ENCODE measurements at regions not wholly inside any gene's neighbourhood (a gene's known extent, or its start where the extent isn't known, plus 50 kb on each side); places are given as distances from the start of the nearest gene placed in this dataset.

- no peak for DNase-seq
Measured at GRCh38 chr12:27907766-27908165, 64.8 kb downstream of the PTHLH start.

DNA sequence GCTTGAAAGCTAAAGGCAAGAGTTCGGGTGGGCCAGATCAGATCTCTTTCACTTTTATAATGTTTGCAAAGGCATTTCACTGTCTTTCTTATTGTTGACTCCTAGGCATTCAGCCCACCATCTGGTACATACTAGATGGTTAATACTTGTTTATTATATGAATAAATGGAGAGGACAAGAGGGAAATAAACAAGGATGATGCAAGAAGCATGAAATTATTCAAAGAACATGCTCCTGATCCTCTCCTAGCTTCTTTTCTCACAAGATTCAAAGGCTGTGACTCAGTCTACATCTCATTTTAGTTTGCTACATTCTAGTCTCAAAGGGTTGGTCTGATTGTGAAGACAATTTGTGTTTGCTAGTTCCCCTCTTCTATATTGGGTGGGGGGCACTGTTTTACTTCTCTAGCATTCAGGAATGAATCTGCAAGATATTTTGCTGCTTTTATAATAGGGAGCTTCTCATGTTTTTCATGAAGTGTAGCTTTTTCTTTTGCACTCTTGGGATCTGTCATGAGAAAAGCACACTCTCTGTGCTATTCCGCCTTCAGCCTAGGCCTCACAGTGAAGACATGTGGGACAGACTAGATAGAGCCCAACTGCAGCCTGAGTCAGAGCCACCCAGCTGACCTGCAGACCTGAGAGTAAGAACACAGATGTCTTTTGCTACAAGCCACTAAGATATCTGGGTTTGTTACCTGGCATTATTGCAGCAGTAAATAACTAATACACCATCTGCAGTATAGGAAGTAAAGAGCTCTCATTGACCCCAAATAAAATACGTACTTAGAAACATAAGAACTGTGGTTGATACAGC lies 65.7 kb downstream of the PTHLH start:
- no peak for DNase-seq

- DNase-seq: no peak
Measured at GRCh38 chr12:27906127-27906500, 66.4 kb downstream of the PTHLH start.

GRCh38 chr12:27905285-27906126 lies 67.0 kb downstream of the PTHLH start:
- no peak for DNase-seq

GRCh38 chr12:27902651-27903050 lies 69.9 kb downstream of the PTHLH start:
- no peak for DNase-seq

DNA sequence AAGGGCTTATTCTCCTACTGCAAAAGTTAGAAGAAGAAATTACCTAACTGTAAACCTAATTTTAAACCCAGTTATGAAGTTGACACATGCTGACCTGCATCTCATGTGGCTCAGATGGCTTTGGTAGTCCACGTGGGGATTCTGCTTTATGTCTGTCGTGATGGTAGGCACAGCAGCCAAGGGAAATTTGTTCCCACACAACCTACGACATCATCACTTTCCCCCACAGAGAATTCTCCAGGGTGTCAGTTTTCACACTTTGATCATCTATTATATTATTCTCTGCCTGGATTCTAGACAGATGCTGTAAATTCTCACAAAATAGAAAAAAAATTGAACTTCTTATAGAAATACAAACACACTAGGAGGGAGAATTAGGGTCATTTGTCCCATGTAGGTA lies 70.6 kb downstream of the PTHLH start:
- no peak for DNase-seq

DNA sequence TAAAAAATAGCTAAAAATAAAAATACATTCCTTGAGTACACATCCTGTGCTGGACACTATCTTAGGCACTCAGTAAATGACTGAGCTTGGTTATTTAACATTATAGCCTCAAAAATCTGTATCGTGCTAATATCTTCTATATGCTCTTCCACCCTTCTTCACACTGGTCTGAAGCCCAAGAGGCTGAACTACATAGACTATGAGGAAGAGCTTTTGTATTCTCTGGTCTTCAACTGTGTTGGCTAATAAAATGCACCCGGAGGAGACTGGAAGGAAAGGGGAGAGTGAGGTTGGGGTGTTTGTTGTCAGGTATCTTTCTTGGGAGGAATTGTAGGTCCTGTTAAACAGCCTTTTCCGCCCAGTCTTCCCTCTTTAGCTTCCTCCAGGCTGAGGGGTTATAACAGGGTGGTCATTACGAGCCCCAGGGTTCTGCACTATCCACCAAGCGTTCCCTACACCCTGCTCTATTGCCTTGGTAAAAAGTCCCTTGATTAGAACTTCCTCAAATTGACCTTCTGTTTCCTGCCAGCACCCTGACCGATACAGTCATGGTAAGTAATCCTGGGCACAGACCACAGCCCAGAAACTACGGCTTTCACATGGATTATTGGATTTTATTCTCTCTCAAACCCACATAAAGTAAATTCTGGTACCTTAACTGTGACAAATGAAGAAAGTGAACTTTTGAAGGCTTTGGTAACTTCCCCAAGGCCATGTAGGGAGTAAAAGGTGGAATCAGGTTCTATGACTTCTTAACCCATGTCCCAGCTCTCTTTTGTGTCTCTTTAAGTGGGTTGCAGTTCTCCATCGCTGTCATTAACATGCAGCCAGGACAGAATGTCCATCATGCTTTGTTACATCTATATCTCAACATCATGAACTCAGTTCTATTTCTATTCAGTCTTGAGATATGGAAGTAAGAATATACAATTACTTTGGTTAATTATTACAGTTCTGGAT lies 71.3 kb downstream of the PTHLH start:
- DNase-seq: no peak

GRCh38 chr12:27899151-27899661 lies 73.3 kb downstream of the PTHLH start:
- DNase-seq: peak; percentile 76

GRCh38 chr12:27898022-27898421 lies 74.5 kb downstream of the PTHLH start:
- no peak for DNase-seq

DNA sequence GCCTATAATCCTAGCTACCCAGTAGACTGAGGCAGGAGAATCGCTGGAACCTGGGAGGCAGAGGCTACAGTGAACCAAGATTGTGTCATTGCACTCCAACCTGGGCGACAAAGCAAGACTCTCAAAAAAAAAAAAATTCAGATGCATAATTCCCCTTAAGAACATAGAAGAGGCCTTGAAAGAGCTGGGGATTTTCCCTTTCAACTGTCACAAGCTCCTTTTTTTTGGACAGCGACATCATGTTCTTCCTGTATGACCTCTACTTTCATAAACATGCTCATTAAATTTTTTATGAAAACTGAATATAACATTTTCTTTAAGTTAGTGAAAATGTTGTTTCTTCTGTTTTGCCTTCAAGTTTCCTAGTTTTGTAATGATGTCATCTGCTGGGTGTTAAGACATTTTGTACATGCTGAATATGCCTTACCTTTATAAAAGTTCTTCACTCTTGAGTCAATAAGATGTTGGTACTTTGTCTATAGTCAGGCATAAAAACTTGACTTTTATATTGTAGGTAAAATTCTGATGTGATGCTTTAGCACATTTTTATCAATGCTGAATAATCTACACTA lies 76.0 kb downstream of the PTHLH start:
- no peak for DNase-seq

DNA sequence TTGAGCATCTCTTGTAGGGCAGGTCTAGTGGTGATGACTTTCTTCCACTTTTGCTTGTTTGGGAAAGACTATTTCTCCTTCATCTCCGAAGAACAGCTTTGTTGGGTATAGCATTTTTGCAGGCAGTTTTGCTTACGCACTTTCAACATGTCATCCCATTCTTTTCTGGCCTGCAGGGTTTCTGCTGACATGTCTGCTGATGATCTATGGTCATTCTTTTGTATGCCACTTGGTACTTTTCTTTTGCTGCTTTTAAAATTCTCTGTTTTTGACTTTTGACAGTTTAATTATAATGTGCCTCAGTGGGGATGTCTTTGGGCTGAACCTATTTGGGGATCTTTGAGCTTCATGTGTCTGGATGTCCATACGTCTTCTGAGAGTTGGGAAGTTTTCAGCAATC lies 78.2 kb downstream of the PTHLH start:
- no peak for DNase-seq

GRCh38 chr12:27879708-27880107 lies 92.8 kb downstream of the PTHLH start:
- DNase-seq: no peak

- DNase-seq: no peak
Measured at GRCh38 chr12:27875677-27876076, 95.6 kb upstream of the MANSC4 start.

DNA sequence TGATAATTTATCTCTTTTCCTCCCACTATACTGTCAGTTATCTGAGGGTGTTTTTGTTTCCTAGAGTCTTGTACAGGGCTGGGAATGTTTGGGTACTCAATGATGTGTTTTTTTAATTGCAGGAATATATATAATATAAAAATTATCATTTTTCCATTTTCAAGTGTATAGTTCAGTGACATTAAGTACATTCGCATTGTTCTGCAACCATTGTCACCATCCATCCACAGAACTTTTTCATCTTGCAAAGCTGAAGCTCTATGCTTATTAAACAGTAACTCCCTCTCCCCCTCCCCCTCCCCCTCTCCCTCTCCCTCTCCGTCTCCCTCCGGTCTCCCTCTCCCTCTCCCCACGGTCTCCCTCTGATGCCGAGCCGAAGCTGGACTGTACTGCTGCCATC lies 93.0 kb upstream of the MANSC4 start:
- no peak for DNase-seq

DNA sequence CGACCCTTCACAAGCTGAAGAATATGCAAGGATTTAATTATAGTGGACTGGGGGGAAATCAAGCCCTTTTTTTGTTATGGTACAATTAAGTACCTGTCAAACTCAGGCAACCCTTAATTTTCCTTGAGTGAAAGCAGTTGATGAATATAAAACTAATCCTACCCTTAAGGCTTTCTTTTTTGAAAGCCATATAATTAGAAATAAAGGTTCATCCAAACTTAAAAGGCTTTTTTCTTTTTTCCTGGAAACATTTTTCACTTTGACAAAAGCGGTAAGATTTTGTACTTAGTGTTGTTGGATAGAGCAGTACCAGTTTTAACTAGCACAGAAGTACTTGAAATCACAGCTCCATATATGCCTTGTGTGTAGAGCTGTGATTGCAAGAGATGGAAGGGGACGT lies 91.9 kb upstream of the MANSC4 start:
- no peak for DNase-seq

DNA sequence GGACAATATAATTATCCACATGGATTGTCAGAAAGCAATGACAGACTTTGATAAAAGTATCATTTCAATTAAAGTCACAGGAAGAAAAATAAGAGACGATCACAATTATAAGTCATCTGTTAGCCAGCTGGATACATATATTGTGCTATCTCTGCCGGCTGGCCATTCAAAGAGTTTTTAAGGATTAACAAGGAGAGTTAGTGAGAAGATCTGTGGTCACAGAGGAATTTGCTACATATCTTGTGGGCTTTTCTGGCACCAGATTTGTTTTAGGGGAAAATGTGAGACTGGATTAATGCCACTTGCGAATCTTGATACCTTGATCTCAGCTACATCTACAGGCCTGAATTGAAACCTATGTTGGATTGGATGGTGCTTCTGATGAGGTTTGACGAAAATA lies 90.9 kb upstream of the MANSC4 start:
- DNase-seq: peak; percentile 13

DNA sequence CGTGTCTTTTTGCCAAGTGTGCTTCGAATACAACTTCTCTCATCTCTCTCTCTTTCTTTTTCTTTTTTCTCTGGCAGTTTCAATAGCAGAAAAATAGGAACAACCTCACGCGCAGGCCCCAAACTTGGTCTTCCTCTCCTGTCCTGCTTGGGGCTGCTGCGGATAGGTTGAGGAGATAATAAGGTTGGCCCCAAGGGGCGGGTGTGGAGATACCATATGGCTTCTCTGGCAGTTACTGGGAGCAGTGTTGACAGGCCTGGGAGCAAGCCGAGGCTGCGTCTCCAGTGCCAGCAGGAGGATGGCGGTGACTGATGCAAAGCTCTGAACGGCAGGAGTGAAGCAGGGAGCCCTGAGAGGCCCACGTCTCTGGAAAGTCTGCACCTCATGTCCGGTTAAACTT lies 89.5 kb upstream of the MANSC4 start:
- DNase-seq: no peak

DNA sequence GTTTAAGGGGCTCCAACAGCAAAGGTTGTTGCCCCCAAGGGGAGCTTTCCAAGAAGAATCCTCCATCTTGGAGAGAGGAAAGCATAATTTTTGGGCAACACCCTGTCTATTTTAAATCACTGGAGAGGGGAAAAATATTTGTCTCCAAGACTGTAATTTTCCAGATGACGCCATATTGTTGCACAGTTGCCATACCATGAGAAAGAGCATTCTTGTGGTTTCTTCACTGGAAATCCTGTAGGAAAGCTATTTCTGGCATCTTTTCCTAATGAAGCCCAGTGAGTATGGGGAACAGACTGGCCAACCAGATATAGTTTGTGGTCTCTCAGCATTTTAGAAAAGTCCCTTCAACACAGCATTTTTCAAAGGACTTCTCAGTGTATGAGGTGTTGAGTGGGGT lies 88.1 kb upstream of the MANSC4 start:
- DNase-seq: peak; percentile 71

DNA sequence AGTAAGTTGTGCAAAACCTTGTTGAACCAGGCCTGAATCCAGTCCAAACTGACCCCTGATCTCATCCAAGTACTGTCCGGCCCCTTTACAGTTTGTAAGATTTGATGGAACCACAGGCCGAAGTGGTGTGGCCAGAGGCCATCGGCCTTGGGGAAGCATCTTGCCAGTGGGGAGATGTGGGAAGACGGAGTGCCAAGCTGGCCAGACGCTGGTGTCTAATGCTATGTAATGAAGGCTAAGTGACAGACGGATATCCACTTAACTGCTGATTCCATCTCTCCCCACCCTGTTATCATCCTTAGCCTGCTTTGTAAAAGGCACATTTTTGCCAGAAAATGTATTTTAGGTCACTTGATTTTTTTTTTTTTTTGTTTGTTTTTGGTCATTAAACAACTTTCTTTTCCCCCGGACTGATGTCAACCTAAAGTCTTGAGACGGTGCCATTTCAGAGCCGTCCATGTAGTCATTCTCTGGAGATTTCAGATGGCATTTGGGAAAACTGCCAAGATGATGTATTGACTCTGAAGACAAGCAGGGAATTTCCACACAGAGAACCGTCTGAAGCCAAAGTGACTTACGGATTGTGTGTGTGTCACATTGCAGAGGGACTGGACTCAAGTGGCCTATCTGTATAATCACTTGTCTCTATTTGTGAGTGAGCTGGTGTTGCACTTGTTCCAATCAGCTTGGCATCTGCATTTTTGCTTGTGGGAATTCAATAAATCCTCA lies 86.5 kb upstream of the MANSC4 start:
- DNase-seq: no peak

GRCh38 chr12:27865421-27865820 lies 85.4 kb upstream of the MANSC4 start:
- DNase-seq: no peak

- DNase-seq: no peak
Measured at GRCh38 chr12:27864521-27864920, 84.5 kb upstream of the MANSC4 start.

DNA sequence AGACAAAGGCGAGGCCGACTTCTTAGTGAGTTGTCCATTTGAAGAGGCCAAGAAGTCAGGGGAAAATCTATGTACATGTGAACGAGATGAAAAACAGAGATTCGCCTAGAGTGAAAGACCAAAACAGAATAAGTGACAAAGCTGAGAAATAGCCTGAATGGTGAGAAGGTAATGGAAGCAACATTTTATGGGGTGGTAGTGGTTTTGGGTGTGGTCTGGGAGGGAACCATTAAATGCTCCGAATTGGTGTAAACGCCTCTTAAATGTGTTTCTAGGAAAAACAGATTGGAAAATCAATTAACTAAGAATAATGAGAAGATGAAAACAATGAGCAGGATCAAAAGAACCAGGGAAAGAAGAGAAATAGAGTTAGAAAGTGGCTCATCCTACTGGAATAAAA lies 83.8 kb upstream of the MANSC4 start:
- DNase-seq: no peak

All from amniotic stem cell (primary cell).